Erythroblast (primary cell): ENCODE measurements at regions not wholly inside any gene's neighbourhood (a gene's known extent, or its start where the extent isn't known, plus 50 kb on each side); places are given as distances from the start of the nearest gene placed in this dataset.
"Not testable (repeated sequence)": the region's sequence is repeated elsewhere in the genome, so short reads cannot be mapped to it uniquely, and the experiment has no call there.

Experiments used
- DNase-seq, 2 experiments: peaks; one replicate each; lab custom pipeline; 2025; lab: John Stamatoyannopoulos, UW
- GATA1 ChIP-seq: IDR thresholded peaks from 2 replicates; pipeline ENCODE4 v1.6.1; 2011; ENCODE audit warnings: low read depth, mild to moderate bottlenecking, control low read depth, low read length, moderate library complexity
- POLR2A ChIP-seq: IDR thresholded peaks from 2 replicates; pipeline ENCODE4 v1.6.1; 2011; ENCODE audit warnings: mild to moderate bottlenecking, low read length

DNA sequence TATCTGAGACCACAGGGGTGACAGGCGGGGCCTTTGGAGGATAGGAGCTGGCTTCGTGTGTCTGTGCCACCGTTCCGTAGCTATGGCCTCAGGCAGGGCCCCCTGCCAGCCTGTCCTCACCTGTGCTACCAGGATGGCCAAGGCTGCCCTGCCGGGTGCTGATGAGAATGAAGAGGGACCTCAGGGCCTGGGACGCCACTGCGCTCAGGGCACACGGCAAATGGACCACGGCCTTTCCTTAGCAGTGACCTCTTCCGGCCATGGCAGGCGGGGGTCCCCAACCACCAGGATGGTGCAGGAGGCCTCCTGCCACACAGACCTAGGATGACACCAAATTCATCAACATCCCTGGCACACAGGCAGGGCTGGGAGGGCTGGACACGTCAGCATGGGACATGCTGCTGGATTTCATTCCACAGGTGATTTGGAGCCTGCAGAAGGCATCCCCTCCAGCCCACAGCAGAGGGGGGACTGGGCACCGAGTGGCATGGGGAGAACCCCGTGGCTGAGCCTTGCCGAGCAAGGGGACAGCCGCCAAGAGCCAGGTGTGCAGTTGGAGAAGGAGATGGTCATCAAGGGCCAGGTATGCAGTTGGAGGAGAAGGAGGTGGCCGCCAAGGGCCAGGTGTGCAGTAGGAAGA, 1321.0 kb downstream of the BRD1 start:
- no peak for DNase-seq
- TF ChIP-seq GATA1 (no peak), POLR2A (no peak)

DNA sequence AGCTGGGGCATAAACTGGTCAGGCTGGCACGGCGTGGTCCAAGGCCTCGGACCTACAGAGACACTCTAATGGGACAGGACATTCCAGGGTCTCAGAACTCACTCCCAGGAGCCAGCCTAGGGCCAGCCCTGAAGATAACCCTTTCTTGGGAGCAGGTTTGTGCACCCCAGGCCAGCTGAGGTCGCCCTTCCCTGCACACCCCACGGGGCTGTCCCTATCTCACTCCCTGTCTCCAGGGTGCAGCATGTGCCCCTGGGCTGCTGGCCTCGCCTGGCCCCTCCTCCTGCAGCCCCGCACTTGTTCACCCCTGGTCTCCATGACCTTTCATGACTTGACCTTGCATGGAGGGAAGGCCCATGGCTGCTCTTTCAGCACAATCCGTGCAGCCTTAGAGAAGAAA, 1321.8 kb downstream of the BRD1 start:
- TF ChIP-seq GATA1 (no peak), POLR2A (no peak)
- DNase-seq: no peak

DNA sequence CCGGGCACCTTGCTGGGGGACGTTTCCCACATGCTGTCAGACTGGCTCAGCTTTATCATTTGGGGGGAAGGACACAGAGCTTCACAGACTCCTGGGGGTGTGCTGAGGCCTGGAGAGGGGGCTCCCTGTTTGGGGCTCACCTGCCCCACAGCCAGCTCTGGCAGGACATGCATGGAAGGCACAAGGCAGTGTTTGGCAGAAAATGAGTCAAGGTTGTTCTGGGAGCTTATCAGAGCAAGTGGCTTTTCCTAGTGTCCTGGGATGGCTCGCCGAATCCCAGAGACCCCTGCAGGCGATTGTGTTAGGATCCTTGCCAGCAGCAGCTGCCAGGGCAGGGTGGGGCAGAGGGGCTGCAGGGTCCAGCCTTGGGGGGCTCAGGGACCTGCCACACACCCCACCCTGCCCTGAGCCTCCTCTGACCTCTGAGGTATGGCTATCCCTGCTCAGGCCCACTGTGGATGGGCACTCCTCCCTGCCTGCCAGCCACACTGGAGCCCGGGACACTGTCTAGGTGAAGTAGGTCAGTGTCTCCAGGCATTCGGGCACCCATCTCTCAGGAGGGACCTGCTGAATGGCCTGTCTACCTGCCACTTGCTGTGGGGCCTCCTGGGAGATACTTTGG, 1323.0 kb downstream of the BRD1 start:
- no peak for TF ChIP-seq GATA1
- no peak for TF ChIP-seq POLR2A
- DNase-seq: no peak

DNA sequence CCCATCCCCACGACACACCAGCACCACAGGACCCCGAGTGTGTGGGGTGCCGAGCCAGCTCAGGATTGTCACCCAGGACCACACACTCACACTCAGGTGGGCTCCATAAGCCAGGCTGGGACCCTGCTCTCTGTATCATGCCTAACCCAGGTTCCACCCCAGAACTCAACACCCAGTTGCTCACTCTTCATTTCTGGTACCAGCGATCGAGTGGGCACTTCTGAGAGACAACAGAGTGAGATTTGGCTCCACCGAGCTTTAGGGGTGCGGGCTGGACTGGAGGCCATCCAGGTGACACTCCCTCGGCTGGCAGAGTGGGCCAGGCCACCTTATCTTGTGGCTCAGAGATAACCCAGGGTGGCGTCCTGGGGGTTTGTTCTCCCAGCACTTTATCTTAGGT, 1323.8 kb downstream of the BRD1 start:
- no peak for DNase-seq
- TF ChIP-seq POLR2A: no peak
- TF ChIP-seq GATA1: no peak

DNA sequence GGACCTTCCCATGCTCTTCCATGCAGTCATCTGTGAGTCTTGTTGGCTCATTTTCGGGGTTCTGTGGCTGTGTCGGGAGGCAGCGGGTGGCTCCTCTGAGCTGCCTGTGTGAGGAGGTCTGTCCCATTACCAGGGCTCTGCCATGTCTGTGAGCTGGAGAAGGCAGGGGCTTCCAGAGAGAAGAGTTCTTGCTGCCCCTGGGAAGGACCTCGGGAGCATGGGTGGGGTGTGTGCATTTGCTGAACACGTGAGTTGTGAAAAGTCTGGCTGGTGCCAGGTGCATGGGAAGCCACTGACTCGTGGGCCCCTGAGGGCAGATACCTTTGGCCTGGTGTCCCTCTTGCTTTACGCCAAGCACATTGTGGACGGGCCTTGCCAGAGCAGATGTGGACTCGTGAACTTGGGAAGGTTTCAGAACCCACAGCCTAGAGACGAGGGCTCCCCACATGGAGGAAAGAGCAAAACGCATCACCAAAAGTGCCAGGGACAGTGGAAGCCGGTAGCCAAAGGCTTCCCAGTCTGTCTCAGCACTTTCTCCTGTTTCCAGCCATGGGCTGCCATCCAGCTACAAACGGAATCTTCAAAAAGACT, 1324.5 kb downstream of the BRD1 start:
- TF ChIP-seq POLR2A (no peak), GATA1 (no peak)

DNA sequence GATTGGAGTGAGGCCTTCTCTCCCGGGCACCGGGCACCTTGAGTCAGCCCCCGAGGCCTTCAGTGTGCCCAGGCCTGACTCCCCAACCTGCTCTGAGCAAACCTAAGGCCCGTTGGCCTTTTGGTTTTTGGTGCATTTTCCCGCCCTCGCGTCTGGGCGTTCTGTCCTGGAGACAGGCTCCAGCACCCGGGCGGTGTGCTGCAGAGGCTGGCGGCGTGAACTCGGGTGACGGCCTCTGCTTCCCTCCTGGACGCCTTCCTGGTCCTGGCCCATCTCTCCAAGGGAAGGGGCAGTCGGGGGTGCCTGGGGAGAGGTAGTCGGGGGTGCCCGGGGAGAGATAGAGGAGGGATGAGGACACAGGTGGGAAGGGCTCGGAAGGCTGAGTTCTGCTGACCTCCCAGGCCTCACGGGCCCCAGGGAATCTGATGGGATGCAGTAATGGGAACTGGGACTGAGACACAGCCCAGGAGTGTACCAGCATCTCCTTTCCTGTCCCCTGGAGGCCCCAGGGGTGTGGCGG, 1326.4 kb downstream of the BRD1 start:
- no peak for DNase-seq
- TF ChIP-seq POLR2A (no peak), GATA1 (no peak)

More for the DNA sequence above, 1324.5 kb downstream of the BRD1 start:
- DNase-seq: no peak

DNA sequence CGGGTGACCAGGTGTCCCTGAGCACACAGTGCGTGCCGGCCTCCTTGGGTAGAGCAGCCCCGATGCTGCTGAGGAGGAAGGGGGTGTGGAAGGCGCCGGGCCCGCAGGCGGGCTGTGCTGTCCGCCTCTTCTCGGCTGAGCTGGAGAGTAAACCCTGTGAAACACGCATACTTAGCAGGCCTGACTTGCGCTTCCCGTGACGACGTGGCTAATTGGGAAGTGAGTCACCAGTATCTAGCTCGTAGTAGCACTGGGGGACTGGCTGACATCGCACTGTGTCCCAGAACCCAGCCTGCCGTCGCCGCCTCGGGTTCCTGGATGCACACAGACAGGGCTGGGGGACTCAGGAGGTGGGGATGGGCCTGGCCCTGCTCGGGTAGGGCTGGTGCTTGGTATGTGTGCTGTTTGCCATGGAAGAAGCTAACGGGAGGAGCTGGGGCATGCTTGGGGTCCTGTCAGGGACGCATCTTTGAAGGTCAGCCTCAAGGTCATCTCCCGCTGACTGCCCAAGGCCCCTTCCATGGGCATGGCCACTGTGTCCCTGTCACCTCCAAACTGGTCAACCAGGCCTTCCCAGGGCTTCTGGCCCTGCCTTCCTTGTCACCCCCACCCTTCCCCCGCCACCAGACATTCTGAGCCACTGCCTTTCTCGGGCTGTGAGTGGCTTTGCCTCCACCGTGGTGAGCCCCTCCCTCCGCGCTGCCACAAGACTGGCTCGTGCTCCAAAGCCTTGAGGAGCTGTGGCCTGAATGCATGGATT, 1327.0 kb downstream of the BRD1 start:
- DNase-seq: no peak
- TF ChIP-seq GATA1 (no peak), POLR2A (no peak)

DNA sequence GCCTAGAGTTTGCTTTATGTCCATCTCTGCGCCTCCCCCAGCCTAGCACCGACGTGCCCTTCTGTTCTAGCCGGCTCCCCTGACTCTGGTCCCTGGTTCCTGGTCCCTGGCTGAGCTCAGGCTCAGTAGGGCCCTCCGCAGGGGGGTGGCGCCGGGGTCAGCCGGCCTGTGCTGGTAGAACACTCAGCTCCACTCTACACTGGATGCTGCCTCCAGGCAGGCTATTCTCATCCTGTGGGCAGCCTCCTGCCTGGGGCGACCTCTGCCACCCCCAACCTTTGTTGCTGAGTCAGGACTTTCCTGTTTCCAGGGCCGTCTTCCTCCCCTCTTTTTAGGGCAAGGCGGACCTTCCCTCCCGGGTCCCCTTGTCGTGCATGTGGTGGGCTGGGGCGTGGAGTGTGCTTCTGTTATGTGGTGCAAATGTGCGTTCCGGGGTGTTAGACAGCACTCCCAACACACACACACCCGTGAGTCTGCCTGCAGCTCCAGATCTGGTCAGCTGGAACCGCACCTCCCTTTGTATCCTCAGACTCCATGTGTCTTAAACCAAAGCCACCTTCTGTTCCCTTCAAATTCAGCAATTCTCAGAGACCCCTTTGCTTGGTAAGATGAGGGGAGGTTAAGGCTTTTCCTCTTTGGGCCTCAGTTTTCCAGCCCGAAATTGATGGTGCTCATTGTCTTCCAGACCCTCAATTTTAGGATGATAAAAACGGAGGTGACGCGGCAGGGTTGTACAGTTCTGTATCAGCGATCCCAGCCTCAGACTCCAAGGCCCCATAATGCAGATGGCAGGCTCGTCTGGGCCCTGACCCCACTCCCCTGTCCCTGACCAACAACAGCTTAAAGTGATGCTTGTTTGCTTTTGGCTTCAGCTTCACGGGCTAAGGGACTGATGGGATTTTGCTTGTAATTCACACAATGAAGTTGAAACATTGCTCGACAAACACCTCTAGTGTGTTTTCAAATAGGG, 1327.9 kb downstream of the BRD1 start:
- TF ChIP-seq POLR2A (no peak), GATA1 (no peak)
- DNase-seq: no peak

DNA sequence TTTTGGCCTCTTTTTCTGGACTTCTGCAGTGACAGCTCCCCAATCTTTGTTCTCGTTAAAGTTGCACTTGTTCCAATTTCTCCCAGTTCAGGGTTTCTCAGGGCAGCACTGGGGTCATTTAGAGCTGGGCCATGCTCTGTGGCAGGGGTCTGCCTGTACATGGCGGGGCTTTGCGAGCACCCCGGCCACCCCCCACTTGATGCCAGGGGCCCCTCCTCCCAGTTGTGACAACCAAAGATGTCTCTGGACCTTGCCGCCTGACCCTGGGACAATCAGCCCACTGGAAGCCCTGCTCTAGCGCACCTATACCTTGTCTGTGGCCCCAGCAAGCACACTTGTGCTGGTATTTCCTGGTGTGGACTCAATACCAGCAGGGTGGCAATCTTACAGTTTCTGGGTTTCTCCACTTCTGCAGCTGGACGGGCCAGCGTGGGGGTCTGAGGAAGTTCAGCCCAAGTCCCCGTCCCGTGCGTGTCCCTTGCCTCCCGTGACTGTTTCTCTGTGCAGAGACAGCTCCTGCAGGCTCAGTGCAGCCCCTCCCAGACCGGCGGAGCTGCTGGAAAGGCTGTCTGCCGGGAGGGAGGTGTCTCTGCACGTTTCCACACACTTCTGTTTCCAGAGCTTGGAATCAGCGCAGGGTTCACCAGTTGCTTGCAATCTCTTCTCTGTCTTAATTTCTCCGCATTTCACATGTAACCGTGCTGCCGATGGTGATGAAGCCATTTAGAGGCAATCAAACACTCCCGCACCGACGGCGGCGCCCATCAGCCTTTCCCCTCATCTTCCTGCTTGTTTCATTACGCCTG, 1328.9 kb downstream of the BRD1 start:
- no peak for DNase-seq
- no peak for TF ChIP-seq POLR2A
- no peak for TF ChIP-seq GATA1

DNA sequence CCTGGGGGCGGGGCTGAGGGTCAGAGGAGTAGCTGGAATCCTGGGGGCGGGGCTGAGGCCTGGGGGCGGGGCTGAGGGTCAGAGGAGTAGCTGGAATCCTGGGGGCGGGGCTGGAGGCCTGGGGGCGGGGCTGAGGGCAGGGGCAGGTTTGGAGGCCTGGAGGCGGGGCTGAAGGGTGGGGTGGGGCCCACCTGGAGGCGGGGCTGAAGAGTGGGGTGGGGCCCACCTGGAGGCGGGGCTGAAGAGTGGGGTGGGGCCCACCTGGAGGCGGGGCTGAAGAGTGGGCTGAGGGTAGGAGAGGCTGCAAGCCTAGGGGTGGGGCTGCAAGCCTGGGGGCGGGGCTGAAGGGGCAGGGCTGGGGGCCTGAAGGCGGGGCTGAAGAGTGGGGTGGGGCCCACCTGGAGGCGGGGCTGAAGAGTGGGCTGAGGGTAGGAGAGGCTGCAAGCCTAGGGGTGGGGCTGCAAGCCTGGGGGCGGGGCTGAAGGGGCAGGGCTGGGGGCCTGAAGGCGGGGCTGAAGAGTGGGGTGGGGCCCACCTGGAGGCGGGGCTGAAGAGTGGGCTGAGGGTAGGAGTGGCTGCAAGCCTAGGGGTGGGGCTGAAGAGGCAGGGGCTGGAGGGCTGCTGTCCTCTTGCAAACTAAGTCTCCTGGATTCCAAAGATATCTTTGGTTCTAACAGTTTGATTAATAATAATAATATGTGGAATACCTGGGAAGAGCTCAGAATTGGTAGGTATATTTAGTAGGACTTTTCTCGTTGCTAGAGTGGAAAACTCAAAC, 1329.7 kb downstream of the BRD1 start:
- not testable (repeated sequence) for DNase-seq

DNA sequence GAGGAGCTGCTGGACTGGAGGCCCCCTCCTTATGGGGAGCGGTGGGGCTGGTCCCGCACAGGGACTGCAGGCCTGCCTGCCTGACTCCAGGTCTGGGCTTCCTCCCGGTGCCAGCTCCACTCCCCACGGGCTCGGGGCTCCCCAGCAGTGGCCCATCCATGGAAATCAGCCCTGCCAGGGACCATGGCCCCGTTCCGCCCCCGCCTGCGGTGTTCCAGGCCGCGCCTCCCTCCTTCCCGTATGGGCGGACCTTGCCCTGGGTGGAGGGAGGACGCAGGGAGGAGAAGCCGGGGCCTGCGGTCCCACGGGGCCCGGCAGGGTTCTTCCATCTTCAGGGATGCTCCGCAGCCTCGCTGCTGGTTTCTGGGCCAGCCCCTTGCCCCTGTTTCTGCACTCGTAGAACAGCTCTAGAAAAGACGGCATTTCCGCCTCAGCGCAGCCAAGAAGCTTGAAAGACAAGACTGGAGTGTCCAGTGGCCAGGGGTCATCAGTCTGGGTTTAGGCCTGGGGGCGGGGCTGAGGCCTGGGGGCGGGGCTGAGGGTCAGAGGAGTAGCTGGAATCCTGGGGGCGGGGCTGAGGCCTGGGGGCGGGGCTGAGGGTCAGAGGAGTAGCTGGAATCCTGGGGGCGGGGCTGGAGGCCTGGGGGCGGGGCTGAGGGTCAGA, 1330.6 kb downstream of the BRD1 start:
- DNase-seq: no peak
- TF ChIP-seq POLR2A (no peak), GATA1 (no peak)
